GM21619 (cell line): ENCODE measurements at regions not wholly inside any gene's neighbourhood (a gene's known extent, or its start where the extent isn't known, plus 50 kb on each side); places are given as distances from the start of the nearest gene placed in this dataset.
"Not testable (repeated sequence)": the region's sequence is repeated elsewhere in the genome, so short reads cannot be mapped to it uniquely, and the experiment has no call there.

Experiments used
- ATAC-seq: cut with Tn5 transposase; IDR thresholded peaks from one replicate; pipeline ENCODE4 v1.9.1; 2021; ENCODE audit not compliant: unreplicated experiment

GRCh38 chr14:23750357-23750756, 114.2 kb downstream of the DHRS2 start:
- ATAC-seq: no peak

- ATAC-seq: no peak
These were observed 115.5 kb downstream of the DHRS2 start for GRCh38 chr14:23751616-23752015.

GRCh38 chr14:23763394-23763793, 127.2 kb downstream of the DHRS2 start:
- no peak for ATAC-seq

- ATAC-seq: no peak
These were observed 130.7 kb downstream of the DHRS2 start for GRCh38 chr14:23766737-23767401.

GRCh38 chr14:23769221-23769728, 133.1 kb downstream of the DHRS2 start:
- ATAC-seq: not testable (repeated sequence)

- no peak for ATAC-seq
These were observed 137.8 kb downstream of the DHRS2 start for GRCh38 chr14:23773981-23774380.

GRCh38 chr14:23776296-23776695, 140.1 kb downstream of the DHRS2 start:
- no peak for ATAC-seq

GRCh38 chr14:23785208-23785607, 149.0 kb downstream of the DHRS2 start:
- ATAC-seq: no peak

- no peak for ATAC-seq
These were observed 151.3 kb downstream of the DHRS2 start for GRCh38 chr14:23787436-23787835.

GRCh38 chr14:23789696-23790095, 153.5 kb downstream of the DHRS2 start:
- ATAC-seq: no peak

GRCh38 chr14:23793532-23793931, 157.4 kb downstream of the DHRS2 start:
- no peak for ATAC-seq

GRCh38 chr14:23800811-23801210, 152.8 kb upstream of the DHRS4 start:
- no peak for ATAC-seq

- ATAC-seq: no peak
These were observed 151.8 kb upstream of the DHRS4 start for GRCh38 chr14:23801766-23802165.

- no peak for ATAC-seq
These were observed 148.8 kb upstream of the DHRS4 start for GRCh38 chr14:23804817-23805216.

GRCh38 chr14:23805761-23806160, 147.8 kb upstream of the DHRS4 start:
- no peak for ATAC-seq

GRCh38 chr14:23814527-23815256, 138.9 kb upstream of the DHRS4 start:
- ATAC-seq: no peak

GRCh38 chr14:23816371-23816770, 137.2 kb upstream of the DHRS4 start:
- ATAC-seq: no peak

- no peak for ATAC-seq
These were observed 136.3 kb upstream of the DHRS4 start for GRCh38 chr14:23817164-23817767.

- no peak for ATAC-seq
These were observed 126.3 kb upstream of the DHRS4 start for GRCh38 chr14:23827100-23827892.

GRCh38 chr14:23828001-23828400, 125.6 kb upstream of the DHRS4 start:
- ATAC-seq: no peak

- no peak for ATAC-seq
These were observed 125.0 kb upstream of the DHRS4 start for GRCh38 chr14:23828616-23829015.
